ENCODE measurements at regions not wholly inside any gene's neighbourhood (a gene's known extent, or its start where the extent isn't known, plus 50 kb on each side); places are given as distances from the start of the nearest gene placed in this dataset.

DNA sequence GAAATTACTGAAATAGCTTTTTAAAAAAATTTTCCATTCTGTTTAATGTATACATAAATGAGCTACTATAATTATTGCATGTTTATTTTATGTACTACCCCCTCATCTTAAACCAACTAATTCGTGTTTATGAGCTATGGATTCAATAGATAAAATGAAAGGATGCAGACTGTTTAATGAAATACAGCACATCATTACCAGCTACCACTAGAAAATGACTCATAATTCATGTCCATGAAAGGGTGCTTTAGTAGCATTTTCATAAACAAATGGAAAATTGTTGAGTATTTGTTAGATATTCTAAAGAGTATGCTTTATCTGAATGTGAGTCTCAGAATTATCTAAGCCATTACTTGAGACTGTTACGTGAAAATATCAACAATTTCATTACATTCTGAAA, 1590.1 kb downstream of the HACE1 start:
- TF ChIP-seq, protein P1, sequence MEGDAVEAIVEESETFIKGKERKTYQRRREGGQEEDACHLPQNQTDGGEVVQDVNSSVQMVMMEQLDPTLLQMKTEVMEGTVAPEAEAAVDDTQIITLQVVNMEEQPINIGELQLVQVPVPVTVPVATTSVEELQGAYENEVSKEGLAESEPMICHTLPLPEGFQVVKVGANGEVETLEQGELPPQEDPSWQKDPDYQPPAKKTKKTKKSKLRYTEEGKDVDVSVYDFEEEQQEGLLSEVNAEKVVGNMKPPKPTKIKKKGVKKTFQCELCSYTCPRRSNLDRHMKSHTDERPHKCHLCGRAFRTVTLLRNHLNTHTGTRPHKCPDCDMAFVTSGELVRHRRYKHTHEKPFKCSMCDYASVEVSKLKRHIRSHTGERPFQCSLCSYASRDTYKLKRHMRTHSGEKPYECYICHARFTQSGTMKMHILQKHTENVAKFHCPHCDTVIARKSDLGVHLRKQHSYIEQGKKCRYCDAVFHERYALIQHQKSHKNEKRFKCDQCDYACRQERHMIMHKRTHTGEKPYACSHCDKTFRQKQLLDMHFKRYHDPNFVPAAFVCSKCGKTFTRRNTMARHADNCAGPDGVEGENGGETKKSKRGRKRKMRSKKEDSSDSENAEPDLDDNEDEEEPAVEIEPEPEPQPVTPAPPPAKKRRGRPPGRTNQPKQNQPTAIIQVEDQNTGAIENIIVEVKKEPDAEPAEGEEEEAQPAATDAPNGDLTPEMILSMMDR (IDR thresholded peaks at IDR 0.05): no peak
- TF ChIP-seq POLR2A (IDR thresholded peaks at IDR 0.05): no peak
